GM13976 (cell line): ENCODE measurements at regions not wholly inside any gene's neighbourhood (a gene's known extent, or its start where the extent isn't known, plus 50 kb on each side); places are given as distances from the start of the nearest gene placed in this dataset.

Experiments used
- DNase-seq: peaks from one replicate; pipeline ENCODE4 v3.0.0; 2012; ENCODE audit warnings: low spot score
- CTCF ChIP-seq: IDR thresholded peaks from 2 replicates; pipeline ENCODE4 v1.5.1; 2012; ENCODE audit warnings: borderline replicate concordance, mild to moderate bottlenecking; ENCODE audit not compliant: insufficient read depth; ENCODE audit errors: extremely low read depth, missing control alignments, control extremely low read depth
- in situ Hi-C: fragments of 300-500 bp; cut with MboI; formaldehyde crosslinking; loops from one replicate; pipeline ENCODE4 v1.12.0; 2022; ENCODE audit warnings: low sequenced_read_pairs, mixed read lengths, inconsistent platforms; ENCODE audit not compliant: unreplicated experiment

DNA sequence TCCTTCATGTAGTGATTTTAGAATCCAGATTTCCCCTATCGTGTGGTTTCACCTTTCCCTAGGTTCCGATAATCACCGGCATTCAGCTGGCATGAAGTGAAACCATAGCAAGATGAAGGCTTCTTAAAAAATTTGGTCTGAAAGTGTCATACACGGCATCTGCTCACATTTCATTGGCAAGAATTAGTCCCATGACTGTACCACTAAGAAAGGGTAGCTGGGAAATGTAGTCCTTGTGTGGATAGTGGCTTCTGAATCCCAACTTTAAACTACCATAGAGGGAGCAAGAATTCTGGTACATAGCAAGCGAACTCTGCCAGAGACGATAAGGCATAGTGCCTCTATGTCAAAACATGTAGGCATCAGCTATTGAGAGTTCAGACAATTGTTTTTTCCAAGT lies 360.1 kb upstream of the TBX3 start:
- DNase-seq: no peak
- no peak for TF ChIP-seq CTCF
- in situ Hi-C loops: no loop called here

GRCh38 chr12:115043079-115043478 lies 359.1 kb upstream of the TBX3 start:
- TF ChIP-seq CTCF: no peak
- in situ Hi-C loops: no loop called here
- DNase-seq: no peak

- TF ChIP-seq CTCF: no peak
- no peak for DNase-seq
- in situ Hi-C loops: no loop called here
Measured at GRCh38 chr12:115042341-115042740, 358.4 kb upstream of the TBX3 start.

GRCh38 chr12:115037830-115038229 lies 353.9 kb upstream of the TBX3 start:
- TF ChIP-seq CTCF: no peak
- DNase-seq: no peak
- in situ Hi-C loops: no loop called here

DNA sequence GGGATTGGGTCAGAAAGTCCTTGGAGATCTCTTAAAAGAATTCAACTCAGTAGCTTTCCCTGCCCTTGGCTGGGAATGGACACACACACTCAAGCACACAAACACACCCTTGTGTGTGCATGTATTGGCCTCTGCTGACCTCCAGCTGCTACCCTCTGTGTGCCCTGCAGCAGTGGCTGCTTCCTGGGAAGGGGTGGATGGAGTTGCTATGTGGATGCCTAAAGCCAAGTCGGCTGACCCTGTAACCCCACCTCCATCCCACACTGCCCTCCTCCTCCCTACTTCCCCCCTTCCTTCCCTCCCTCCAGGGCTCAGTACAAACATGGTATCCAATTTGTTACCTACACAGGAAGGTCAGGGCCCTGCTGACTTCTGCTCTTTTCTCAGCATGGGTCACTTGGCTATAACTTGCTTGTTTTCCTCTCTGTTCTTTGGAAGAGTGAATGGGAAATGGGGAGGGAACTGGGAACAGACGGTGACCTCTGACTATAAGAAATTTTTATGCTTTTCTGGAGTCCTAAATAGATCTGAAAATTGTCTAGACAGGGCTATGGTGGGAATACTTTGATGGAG lies 351.6 kb upstream of the TBX3 start:
- no peak for DNase-seq
- TF ChIP-seq CTCF: no peak
- in situ Hi-C loops: no loop called here

- DNase-seq: no peak
- in situ Hi-C loops: no loop called here
- no peak for TF ChIP-seq CTCF
Measured at GRCh38 chr12:115032521-115032920, 348.5 kb upstream of the TBX3 start.

DNA sequence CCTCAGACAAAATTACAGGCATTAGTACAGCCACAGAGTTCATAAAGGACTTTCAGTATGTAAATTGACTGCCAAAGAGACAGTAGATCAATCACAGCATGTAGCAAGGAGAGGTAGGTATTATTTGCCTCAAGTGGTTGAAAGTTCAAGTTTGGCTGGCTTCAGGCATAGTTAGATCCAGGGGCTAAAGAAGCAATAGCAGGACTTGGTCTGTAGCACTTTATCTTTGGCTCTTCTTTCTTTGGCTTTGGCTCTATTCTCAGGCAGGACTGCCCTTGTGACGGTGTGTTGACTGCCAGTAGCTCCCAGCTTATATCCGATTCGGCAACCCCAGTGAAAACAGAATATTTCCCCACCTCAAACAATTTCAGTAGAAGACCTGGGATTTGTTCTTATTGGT lies 346.0 kb upstream of the TBX3 start:
- no peak for DNase-seq
- in situ Hi-C loops: no loop called here

More for the DNA sequence above, 346.0 kb upstream of the TBX3 start:
- no peak for TF ChIP-seq CTCF
